GM12892 (cell line): ENCODE measurements at regions not wholly inside any gene's neighbourhood (a gene's known extent, or its start where the extent isn't known, plus 50 kb on each side); places are given as distances from the start of the nearest gene placed in this dataset.

ENCODE experiments used
- POLR2A ChIP-seq: IDR thresholded peaks from 2 replicates; pipeline ENCODE4 v1.6.1; 2011; ENCODE audit warnings: low read depth, low read length, control low read depth
- POLR2AphosphoS5 ChIP-seq: IDR thresholded peaks from 2 replicates; pipeline ENCODE4 v1.6.1; 2011; ENCODE audit warnings: low read depth, low read length, control low read depth
- TAF1 ChIP-seq: IDR thresholded peaks from 2 replicates; pipeline ENCODE4 v1.6.1; 2011; ENCODE audit warnings: low read depth, mild to moderate bottlenecking, control low read depth, low read length, borderline replicate concordance

DNA sequence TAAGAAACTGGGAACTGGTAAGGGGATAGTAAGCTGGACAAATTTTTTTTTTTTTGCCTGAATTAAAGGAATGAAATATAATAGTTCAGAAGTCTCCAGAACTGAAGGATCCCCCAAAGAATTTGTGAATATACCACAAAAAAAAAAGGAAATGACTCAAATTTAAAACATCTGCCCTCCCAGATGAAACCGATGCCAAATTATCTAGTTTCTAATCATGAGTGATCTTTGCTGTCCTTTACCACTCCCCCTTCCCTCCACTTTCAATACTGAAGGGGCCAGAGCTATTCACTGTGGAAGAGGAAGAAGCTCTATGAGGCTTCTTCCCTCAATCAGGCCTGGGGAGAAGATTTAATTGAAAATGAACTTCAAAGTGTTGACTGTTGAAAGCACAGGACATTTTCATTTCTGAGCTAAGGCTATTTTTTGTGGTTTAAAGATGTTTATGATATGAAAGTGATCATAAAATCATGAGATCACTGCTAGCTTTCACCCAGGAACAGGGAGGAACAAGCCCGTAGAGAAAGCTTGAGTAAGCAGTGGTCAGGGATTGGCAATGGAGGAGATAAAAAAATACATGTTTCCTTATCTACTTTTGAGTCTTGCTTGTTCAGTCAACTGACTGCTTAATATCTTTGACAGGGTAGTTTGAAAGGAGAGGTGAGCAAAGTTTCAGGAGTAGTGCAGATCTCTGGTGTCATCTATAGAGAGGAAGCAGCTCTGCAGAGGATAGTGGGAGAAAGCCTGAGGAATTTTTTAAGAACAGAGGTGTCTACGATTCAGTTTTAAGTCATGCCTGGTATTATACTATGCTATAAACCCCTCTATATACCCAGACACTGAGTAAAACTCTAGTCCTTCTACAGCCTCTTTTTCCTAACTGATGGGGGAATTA lies 409.5 kb upstream of the FIGN start:
- TF ChIP-seq TAF1 (no peak), POLR2A (no peak), POLR2AphosphoS5 (no peak)
